ENCODE measurements at regions not wholly inside any gene's neighbourhood (a gene's known extent, or its start where the extent isn't known, plus 50 kb on each side); places are given as distances from the start of the nearest gene placed in this dataset.

- H3K27me3 Mint-ChIP-seq (ENCODE audit: unreplicated experiment) = no peaks in the 10 kb centered on the region
Measured at GRCh38 chr12:63018273-63018672, 83.3 kb upstream of the PPM1H start.

GRCh38 chr12:63013302-63013701 lies 78.4 kb upstream of the PPM1H start:
- CTCF ChIA-PET = interaction anchor here (0.6 to 0.9 kb wide), 2 partner anchors 10 to 48 kb away, joined by 3 to 4 read pairs; no protein-coding TSS in a partner anchor
- no peaks in the 10 kb centered on the region for H3K36me3 Mint-ChIP-seq (ENCODE audit: insufficient read depth, unreplicated experiment)
- no peak overlapping the region for H3K4me3 Mint-ChIP-seq (ENCODE audit: low read depth, unreplicated experiment)
- no peaks in the 10 kb centered on the region for H3K27me3 Mint-ChIP-seq (ENCODE audit: unreplicated experiment)
- H3K4me1 Mint-ChIP-seq (ENCODE audit: low read depth, unreplicated experiment) = no peaks in the 10 kb centered on the region
- no TSS peak for BruUV-seq (replicated peaks)
- intact Hi-C loops (cut with micrococcal nuclease; ENCODE audit: unreplicated experiment) = no loop called here
- DNase-seq = no peak
- TF ChIP-seq CTCF (IDR thresholded peaks at IDR 0.05; ENCODE audit: unreplicated experiment) = no peak
- H3K27ac Mint-ChIP-seq (ENCODE audit: unreplicated experiment) = no peak overlapping the region
- no peaks in the 10 kb centered on the region for H3K9me3 Mint-ChIP-seq (ENCODE audit: low read depth, unreplicated experiment)

More at GRCh38 chr12:63018273-63018672, 83.3 kb upstream of the PPM1H start:
- H3K4me3 Mint-ChIP-seq (ENCODE audit: low read depth, unreplicated experiment) = no peak overlapping the region
- BruUV-seq (replicated peaks) = no TSS peak
- CTCF ChIA-PET = interaction anchor here (0.6 kb wide), 1 partner anchor 931 kb away, joined by 3 read pairs; no protein-coding TSS in a partner anchor
- no peak for DNase-seq
- H3K4me1 Mint-ChIP-seq (ENCODE audit: low read depth, unreplicated experiment) = no peaks in the 10 kb centered on the region
- no peaks in the 10 kb centered on the region for H3K36me3 Mint-ChIP-seq (ENCODE audit: insufficient read depth, unreplicated experiment)
- TF ChIP-seq CTCF (IDR thresholded peaks at IDR 0.05; ENCODE audit: unreplicated experiment) = no peak
- intact Hi-C loops (cut with micrococcal nuclease; ENCODE audit: unreplicated experiment) = no loop called here
- no peak overlapping the region for H3K27ac Mint-ChIP-seq (ENCODE audit: unreplicated experiment)
- no peaks in the 10 kb centered on the region for H3K9me3 Mint-ChIP-seq (ENCODE audit: low read depth, unreplicated experiment)

- no peak overlapping the region for H3K4me3 Mint-ChIP-seq (ENCODE audit: low read depth, unreplicated experiment)
- no peaks in the 10 kb centered on the region for H3K4me1 Mint-ChIP-seq (ENCODE audit: low read depth, unreplicated experiment)
- no peaks in the 10 kb centered on the region for H3K9me3 Mint-ChIP-seq (ENCODE audit: low read depth, unreplicated experiment)
- H3K36me3 Mint-ChIP-seq (ENCODE audit: insufficient read depth, unreplicated experiment) = no peaks in the 10 kb centered on the region
- no peak for DNase-seq
- intact Hi-C loops (cut with micrococcal nuclease; ENCODE audit: unreplicated experiment) = no loop called here
- no peak for TF ChIP-seq CTCF (IDR thresholded peaks at IDR 0.05; ENCODE audit: unreplicated experiment)
- BruUV-seq (replicated peaks) = no TSS peak
- CTCF ChIA-PET = no interaction called here
- H3K27me3 Mint-ChIP-seq (ENCODE audit: unreplicated experiment) = no peaks in the 10 kb centered on the region
- no peak overlapping the region for H3K27ac Mint-ChIP-seq (ENCODE audit: unreplicated experiment)
Measured at GRCh38 chr12:63010698-63011097, 75.7 kb upstream of the PPM1H start.

GRCh38 chr12:63008372-63008771 lies 73.4 kb upstream of the PPM1H start:
- DNase-seq = no peak
- Mint-ChIP-seq H3K4me3 (ENCODE audit: low read depth, unreplicated experiment) (no peak overlapping the region), H3K9me3 (ENCODE audit: low read depth, unreplicated experiment) (no peaks in the 10 kb centered on the region), H3K36me3 (ENCODE audit: insufficient read depth, unreplicated experiment) (no peaks in the 10 kb centered on the region), H3K27ac (ENCODE audit: unreplicated experiment) (no peak overlapping the region), H3K27me3 (ENCODE audit: unreplicated experiment) (no peaks in the 10 kb centered on the region), H3K4me1 (ENCODE audit: low read depth, unreplicated experiment) (no peaks in the 10 kb centered on the region)
- TF ChIP-seq CTCF (IDR thresholded peaks at IDR 0.05; ENCODE audit: unreplicated experiment) = no peak
- intact Hi-C loops (cut with micrococcal nuclease; ENCODE audit: unreplicated experiment) = no loop called here
- CTCF ChIA-PET = no interaction called here
- BruUV-seq (replicated peaks) = no TSS peak

Data from Calu3 (cell line).